Adrenal gland (tissue), 5 donors: ENCODE measurements at regions not wholly inside any gene's neighbourhood (a gene's known extent, or its start where the extent isn't known, plus 50 kb on each side); places are given as distances from the start of the nearest gene placed in this dataset.

Source experiments
- POLR2A ChIP-seq, 2 donors: fragments of 450-650 bp; IDR thresholded peaks; one replicate each; pipeline ENCODE4 v1.6.1; 2017; ENCODE audit warnings: antibody characterized with exemption in 2 of 2, mild to moderate bottlenecking in 2 of 2, moderate library complexity in 1 of 2
- TF ChIP-seq, protein P1 (sequence below), 6 experiments: fragments of 450-650 bp in 4 of 6; fragments of 200-600 bp in 2 of 6; sonication (generic) in 1 of 6; IDR thresholded peaks; 1 replicate in 5 of 6; 2 replicates in 1 of 6; pipeline versions ENCODE4 v1.5.1 to v1.8.0; 2016 to 2021; ENCODE audit warnings: antibody characterized with exemption in 6 of 6, mild to moderate bottlenecking in 2 of 6, moderate library complexity in 1 of 6
- donor health status: DM: no; HTN: no; CAD: no.

GRCh38 chr5:107155707-107156106, 515.0 kb downstream of the EFNA5 start:
- TF ChIP-seq, protein P1, sequence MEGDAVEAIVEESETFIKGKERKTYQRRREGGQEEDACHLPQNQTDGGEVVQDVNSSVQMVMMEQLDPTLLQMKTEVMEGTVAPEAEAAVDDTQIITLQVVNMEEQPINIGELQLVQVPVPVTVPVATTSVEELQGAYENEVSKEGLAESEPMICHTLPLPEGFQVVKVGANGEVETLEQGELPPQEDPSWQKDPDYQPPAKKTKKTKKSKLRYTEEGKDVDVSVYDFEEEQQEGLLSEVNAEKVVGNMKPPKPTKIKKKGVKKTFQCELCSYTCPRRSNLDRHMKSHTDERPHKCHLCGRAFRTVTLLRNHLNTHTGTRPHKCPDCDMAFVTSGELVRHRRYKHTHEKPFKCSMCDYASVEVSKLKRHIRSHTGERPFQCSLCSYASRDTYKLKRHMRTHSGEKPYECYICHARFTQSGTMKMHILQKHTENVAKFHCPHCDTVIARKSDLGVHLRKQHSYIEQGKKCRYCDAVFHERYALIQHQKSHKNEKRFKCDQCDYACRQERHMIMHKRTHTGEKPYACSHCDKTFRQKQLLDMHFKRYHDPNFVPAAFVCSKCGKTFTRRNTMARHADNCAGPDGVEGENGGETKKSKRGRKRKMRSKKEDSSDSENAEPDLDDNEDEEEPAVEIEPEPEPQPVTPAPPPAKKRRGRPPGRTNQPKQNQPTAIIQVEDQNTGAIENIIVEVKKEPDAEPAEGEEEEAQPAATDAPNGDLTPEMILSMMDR (IDR thresholded peaks at IDR 0.05) = no peak
- no peak for TF ChIP-seq POLR2A (IDR thresholded peaks at IDR 0.05)
